ENCODE measurements at regions not wholly inside any gene's neighbourhood (a gene's known extent, or its start where the extent isn't known, plus 50 kb on each side); places are given as distances from the start of the nearest gene placed in this dataset.

- no peak for TF ChIP-seq CTCF (IDR thresholded peaks at IDR 0.05)
- no peak for TF ChIP-seq POLR2A (IDR thresholded peaks at IDR 0.05)
Measured at GRCh38 chr3:127045435-127046045, 62.6 kb downstream of the PLXNA1 start.

Data from body of pancreas (tissue), 4 donors.